PC-9 (cell line): ENCODE measurements at regions not wholly inside any gene's neighbourhood (a gene's known extent, or its start where the extent isn't known, plus 50 kb on each side); places are given as distances from the start of the nearest gene placed in this dataset.

Source experiments
- BruUV-seq: library from RNA; stranded (reverse); fragments of 400-500 nt; replicated peaks from 2 replicates; lab custom pipeline; 2021; lab: Mats Ljungman, UMichigan
- CTCF ChIA-PET: fragments of 300-600 bp; sonication (Branson Sonifier 250); formaldehyde crosslinking; loops from one replicate; lab custom pipeline; 2022; ENCODE audit warnings: antibody characterized with exemption; lab: Charles Lee
- POLR2A ChIA-PET: fragments of 300-600 bp; sonication (Branson Sonifier 250); formaldehyde crosslinking; loops from one replicate; lab custom pipeline; 2022; ENCODE audit warnings: antibody characterized with exemption; ENCODE audit not compliant: unreplicated experiment; lab: Charles Lee
- DNase-seq, 2 experiments: peaks; one replicate each; pipeline versions ENCODE4 v3.0.0 to v3.0.0-alpha.2; 2015 to 2022; ENCODE audit warnings: mixed read lengths in 1 of 2
- H2AFZ ChIP-seq: fragments of 200-600 bp; sonication (generic); 2 replicates; pipeline ENCODE4 v1.8.1; 2017; ENCODE audit warnings: antibody characterized with exemption
- H3F3A ChIP-seq: fragments of 200-600 bp; sonication (generic); 2 replicates; pipeline ENCODE4 v1.8.1; 2017; ENCODE audit warnings: antibody characterized with exemption, mild to moderate bottlenecking, low read depth; ENCODE audit not compliant: insufficient read depth
- H3K27ac ChIP-seq: fragments of 200-600 bp; sonication (generic); 2 replicates; pipeline ENCODE4 v1.6.1; 2016; ENCODE audit warnings: mixed run types
- H3K27me3 ChIP-seq: fragments of 200-600 bp; sonication (generic); 2 replicates; pipeline ENCODE4 v1.6.1; 2016; ENCODE audit warnings: low read depth, mixed run types; ENCODE audit not compliant: insufficient read depth
- H3K36me3 ChIP-seq: fragments of 200-600 bp; sonication (generic); 2 replicates; pipeline ENCODE4 v1.6.1; 2016; ENCODE audit warnings: low read depth, mixed run types
- H3K4me1 ChIP-seq: fragments of 200-600 bp; sonication (generic); replicated peaks from 2 replicates; pipeline ENCODE4 v1.6.1; 2016; ENCODE audit warnings: mixed run types; ENCODE audit not compliant: insufficient read depth
- H3K4me2 ChIP-seq: fragments of 200-600 bp; sonication (generic); 2 replicates; pipeline ENCODE4 v1.6.1; 2017; ENCODE audit warnings: mixed run types
- H3K4me3 ChIP-seq: fragments of 200-600 bp; sonication (generic); 2 replicates; pipeline ENCODE4 v1.6.1; 2016; ENCODE audit warnings: mixed run types
- H3K79me2 ChIP-seq: fragments of 200-600 bp; sonication (generic); 2 replicates; pipeline ENCODE4 v1.6.1; 2017; ENCODE audit warnings: low read depth, mixed run types
- H3K9me2 ChIP-seq: fragments of 200-600 bp; sonication (generic); 2 replicates; pipeline ENCODE4 v1.8.1; 2017; ENCODE audit warnings: mild to moderate bottlenecking; ENCODE audit not compliant: insufficient read depth
- H3K9me3 ChIP-seq: fragments of 200-600 bp; sonication (generic); 2 replicates; pipeline ENCODE4 v1.8.1; 2016; ENCODE audit warnings: low read depth; ENCODE audit not compliant: insufficient read depth
- H4K20me1 ChIP-seq: fragments of 200-600 bp; sonication (generic); 2 replicates; pipeline ENCODE4 v1.8.1; 2017; ENCODE audit not compliant: insufficient read depth
- CTCF ChIP-seq: fragments of 200-600 bp; sonication (generic); conservative IDR thresholded peaks from 2 replicates; pipeline ENCODE4 v1.6.1; 2017; ENCODE audit warnings: mixed run types, antibody characterized with exemption, mild to moderate bottlenecking, moderate library complexity
- EZH2 ChIP-seq: fragments of 200-600 bp; sonication (generic); IDR thresholded peaks from 2 replicates; pipeline ENCODE4 v1.8.0; 2017; ENCODE audit warnings: antibody characterized with exemption, low read depth
- intact Hi-C: fragments of 100-400 bp; cut with micrococcal nuclease; formaldehyde crosslinking; loops from one replicate; pipeline ENCODE4 v1.10.0; 2022; ENCODE audit not compliant: unreplicated experiment

GRCh38 chr13:96899946-96900345 is 94.3 kb downstream of the OXGR1 start:
- POLR2A ChIA-PET = no interaction called here
- intact Hi-C loops = no loop called here
- no TSS peak for BruUV-seq

GRCh38 chr13:96898646-96899254 is 95.5 kb downstream of the OXGR1 start:
- BruUV-seq = no TSS peak
- Histone ChIP-seq H3K4me2 (no peak overlapping the region), H3K36me3 (no peaks in the 10 kb centered on the region), H3K4me3 (no peak overlapping the region), H3F3A (no peaks in the 10 kb centered on the region), H3K27ac (no peak overlapping the region), H2AFZ (no peak overlapping the region), H3K79me2 (no peaks in the 10 kb centered on the region), H4K20me1 (peaks cover 5% of the 10 kb centered on the region; the same call in 1 of the 2 replicates), H3K27me3 (0 out of 2 replicates have a peak, but pooled peaks cover 3% of the 10 kb centered on the region), H3K9me3 (no peaks in the 10 kb centered on the region), H3K9me2 (no peaks in the 10 kb centered on the region), H3K4me1 (no peaks in the 10 kb centered on the region)
- CTCF ChIA-PET = no interaction called here
- no peak for DNase-seq
- intact Hi-C loops = no loop called here
- POLR2A ChIA-PET = no interaction called here
- TF ChIP-seq CTCF (no peak), EZH2 (no peak)

More at GRCh38 chr13:96899946-96900345, 94.3 kb downstream of the OXGR1 start:
- Histone ChIP-seq H3F3A (no peaks in the 10 kb centered on the region), H3K79me2 (no peaks in the 10 kb centered on the region), H2AFZ (no peak overlapping the region), H3K9me3 (no peaks in the 10 kb centered on the region), H3K4me1 (no peaks in the 10 kb centered on the region), H3K36me3 (no peaks in the 10 kb centered on the region), H3K4me2 (no peak overlapping the region), H3K27me3 (0 out of 2 replicates have a peak, but pooled peaks cover 3% of the 10 kb centered on the region), H3K9me2 (no peaks in the 10 kb centered on the region), H3K4me3 (no peak overlapping the region), H3K27ac (no peak overlapping the region), H4K20me1 (peaks cover 5% of the 10 kb centered on the region; the same call in 1 of the 2 replicates)
- DNase-seq = no peak
- no peak for TF ChIP-seq CTCF
- TF ChIP-seq EZH2 = no peak
- CTCF ChIA-PET = no interaction called here

- peaks cover 5% of the 10 kb centered on the region; the same call in 1 of the 2 replicates for H4K20me1 ChIP-seq
- H2AFZ ChIP-seq = no peak overlapping the region
- H3K27me3 ChIP-seq = 0 out of 2 replicates have a peak, but pooled peaks cover 3% of the 10 kb centered on the region
- H3K36me3 ChIP-seq = no peaks in the 10 kb centered on the region
- H3F3A ChIP-seq = no peaks in the 10 kb centered on the region
- H3K27ac ChIP-seq = no peak overlapping the region
- DNase-seq = no peak
- no peak overlapping the region for H3K4me3 ChIP-seq
- H3K9me3 ChIP-seq = no peaks in the 10 kb centered on the region
- ChIA-PET CTCF (no interaction called here), POLR2A (no interaction called here)
- no peak overlapping the region for H3K4me2 ChIP-seq
- no peaks in the 10 kb centered on the region for H3K79me2 ChIP-seq
- BruUV-seq = no TSS peak
- H3K9me2 ChIP-seq = no peaks in the 10 kb centered on the region
- intact Hi-C loops = no loop called here
- H3K4me1 ChIP-seq = no peaks in the 10 kb centered on the region
- TF ChIP-seq CTCF (no peak), EZH2 (no peak)
Observed at GRCh38 chr13:96898212-96898611, 96.1 kb downstream of the OXGR1 start.
